ENCODE measurements at regions not wholly inside any gene's neighbourhood (a gene's known extent, or its start where the extent isn't known, plus 50 kb on each side); places are given as distances from the start of the nearest gene placed in this dataset.

- in situ Hi-C loops (cut with HindIII; ENCODE audit: low sequenced_read_pairs), result no loop called here
These were observed 725.2 kb downstream of the LTN1 start for GRCh38 chr21:28267449-28267848.

GRCh38 chr21:28266061-28266460, 726.6 kb downstream of the LTN1 start:
- in situ Hi-C loops (cut with HindIII; ENCODE audit: low sequenced_read_pairs), result no loop called here
- no peak for TF ChIP-seq CTCF (IDR thresholded peaks at IDR 0.05; ENCODE audit: low read depth, low read length, missing control alignments)
- H3K4me3 ChIP-seq (ENCODE audit: low read depth, low read length), result no peak overlapping the region
- DNase-seq (ENCODE audit: low read depth), result no peak

More at GRCh38 chr21:28267449-28267848, 725.2 kb downstream of the LTN1 start:
- no peak overlapping the region for H3K4me3 ChIP-seq (ENCODE audit: low read depth, low read length)
- no peak for DNase-seq (ENCODE audit: low read depth)
- TF ChIP-seq CTCF (IDR thresholded peaks at IDR 0.05; ENCODE audit: low read depth, low read length, missing control alignments), result no peak

GRCh38 chr21:28263974-28264373, 728.7 kb downstream of the LTN1 start:
- no peak for DNase-seq (ENCODE audit: low read depth)
- TF ChIP-seq CTCF (IDR thresholded peaks at IDR 0.05; ENCODE audit: low read depth, low read length, missing control alignments), result no peak
- no peak overlapping the region for H3K4me3 ChIP-seq (ENCODE audit: low read depth, low read length)
- in situ Hi-C loops (cut with HindIII; ENCODE audit: low sequenced_read_pairs), result no loop called here

GRCh38 chr21:28261298-28261697, 731.4 kb downstream of the LTN1 start:
- in situ Hi-C loops (cut with HindIII; ENCODE audit: low sequenced_read_pairs), result no loop called here
- TF ChIP-seq CTCF (IDR thresholded peaks at IDR 0.05; ENCODE audit: low read depth, low read length, missing control alignments), result no peak
- DNase-seq (ENCODE audit: low read depth), result no peak
- H3K4me3 ChIP-seq (ENCODE audit: low read depth, low read length), result no peak overlapping the region

GRCh38 chr21:28257276-28257675, 735.4 kb downstream of the LTN1 start:
- no peak for DNase-seq (ENCODE audit: low read depth)
- TF ChIP-seq CTCF (IDR thresholded peaks at IDR 0.05; ENCODE audit: low read depth, low read length, missing control alignments), result no peak
- in situ Hi-C loops (cut with HindIII; ENCODE audit: low sequenced_read_pairs), result no loop called here
- H3K4me3 ChIP-seq (ENCODE audit: low read depth, low read length), result no peak overlapping the region

- H3K4me3 ChIP-seq (ENCODE audit: low read depth, low read length), result no peak overlapping the region
- no peak for TF ChIP-seq CTCF (IDR thresholded peaks at IDR 0.05; ENCODE audit: low read depth, low read length, missing control alignments)
- in situ Hi-C loops (cut with HindIII; ENCODE audit: low sequenced_read_pairs), result no loop called here
- DNase-seq (ENCODE audit: low read depth), result no peak
These were observed 735.8 kb downstream of the LTN1 start for GRCh38 chr21:28256837-28257236.

GRCh38 chr21:28256420-28256831, 736.3 kb downstream of the LTN1 start:
- in situ Hi-C loops (cut with HindIII; ENCODE audit: low sequenced_read_pairs), result no loop called here
- DNase-seq (ENCODE audit: low read depth), result no peak
- H3K4me3 ChIP-seq (ENCODE audit: low read depth, low read length), result no peak overlapping the region
- TF ChIP-seq CTCF (IDR thresholded peaks at IDR 0.05; ENCODE audit: low read depth, low read length, missing control alignments), result no peak

Measured in astrocyte of the cerebellum (primary cell).